ENCODE measurements at regions not wholly inside any gene's neighbourhood (a gene's known extent, or its start where the extent isn't known, plus 50 kb on each side); places are given as distances from the start of the nearest gene placed in this dataset.

GRCh38 chr11:131203040-131203439 lies 167.4 kb upstream of the NTM start:
- no peaks in the 10 kb centered on the region for H3K36me3 ChIP-seq
- no peak overlapping the region for H3K27ac ChIP-seq
- H3K9me3 ChIP-seq, result no peaks in the 10 kb centered on the region
- H3K4me1 ChIP-seq (replicated peaks), result no peaks in the 10 kb centered on the region
- no peak overlapping the region for H3K4me3 ChIP-seq
- intact Hi-C loops (cut with DNase I), result no loop called here
- no peaks in the 10 kb centered on the region for H3K27me3 ChIP-seq (replicated peaks; ENCODE audit: insufficient read depth)
- 19% methylated on average over 1 of the region's 1 CpG for WGBS
- DNase-seq (ENCODE audit: low spot score), result no peak
- TF ChIP-seq POLR2AphosphoS5 (IDR thresholded peaks at IDR 0.05) (no peak), POLR2A (IDR thresholded peaks at IDR 0.05) (no peak), CTCF (IDR thresholded peaks at IDR 0.05) (no peak)

- Histone ChIP-seq H3K27me3 (replicated peaks; ENCODE audit: insufficient read depth) (no peaks in the 10 kb centered on the region), H3K4me3 (no peak overlapping the region), H3K4me1 (replicated peaks) (no peaks in the 10 kb centered on the region), H3K9me3 (no peaks in the 10 kb centered on the region), H3K27ac (no peak overlapping the region), H3K36me3 (no peaks in the 10 kb centered on the region)
- TF ChIP-seq POLR2A (IDR thresholded peaks at IDR 0.05), result no peak
- TF ChIP-seq POLR2AphosphoS5 (IDR thresholded peaks at IDR 0.05), result no peak
- no peak for TF ChIP-seq CTCF (IDR thresholded peaks at IDR 0.05)
- intact Hi-C loops (cut with DNase I), result no loop called here
- 94% methylated on average over 10 of the region's 10 CpGs for WGBS
- DNase-seq (ENCODE audit: low spot score), result no peak
Measured at GRCh38 chr11:131204282-131204681, 166.1 kb upstream of the NTM start.

GRCh38 chr11:131204765-131205380 lies 165.5 kb upstream of the NTM start:
- no peak for TF ChIP-seq POLR2AphosphoS5 (IDR thresholded peaks at IDR 0.05)
- no peak for TF ChIP-seq POLR2A (IDR thresholded peaks at IDR 0.05)
- no peak for TF ChIP-seq CTCF (IDR thresholded peaks at IDR 0.05)
- intact Hi-C loops (cut with DNase I), result no loop called here
- H3K4me3 ChIP-seq, result no peak overlapping the region
- WGBS, result 40% methylated on average over 11 of the region's 11 CpGs
- H3K27ac ChIP-seq, result no peak overlapping the region
- no peak for DNase-seq (ENCODE audit: low spot score)
- H3K27me3 ChIP-seq (replicated peaks; ENCODE audit: insufficient read depth), result no peaks in the 10 kb centered on the region
- H3K9me3 ChIP-seq, result no peaks in the 10 kb centered on the region
- H3K36me3 ChIP-seq, result no peaks in the 10 kb centered on the region
- H3K4me1 ChIP-seq (replicated peaks), result no peaks in the 10 kb centered on the region

GRCh38 chr11:131206671-131207070 lies 163.7 kb upstream of the NTM start:
- intact Hi-C loops (cut with DNase I), result no loop called here
- Histone ChIP-seq H3K27ac (no peak overlapping the region), H3K9me3 (no peaks in the 10 kb centered on the region), H3K36me3 (no peaks in the 10 kb centered on the region), H3K27me3 (replicated peaks; ENCODE audit: insufficient read depth) (no peaks in the 10 kb centered on the region), H3K4me1 (replicated peaks) (no peaks in the 10 kb centered on the region), H3K4me3 (no peak overlapping the region)
- WGBS, result 61% methylated on average over 3 of the region's 3 CpGs
- TF ChIP-seq POLR2A (IDR thresholded peaks at IDR 0.05), result no peak
- TF ChIP-seq CTCF (IDR thresholded peaks at IDR 0.05), result no peak
- TF ChIP-seq POLR2AphosphoS5 (IDR thresholded peaks at IDR 0.05), result no peak
- no peak for DNase-seq (ENCODE audit: low spot score)

GRCh38 chr11:131207901-131208300 lies 162.5 kb upstream of the NTM start:
- Histone ChIP-seq H3K9me3 (no peaks in the 10 kb centered on the region), H3K27ac (no peak overlapping the region), H3K4me1 (replicated peaks) (no peaks in the 10 kb centered on the region), H3K36me3 (no peaks in the 10 kb centered on the region), H3K4me3 (no peak overlapping the region), H3K27me3 (replicated peaks; ENCODE audit: insufficient read depth) (no peaks in the 10 kb centered on the region)
- no peak for DNase-seq (ENCODE audit: low spot score)
- WGBS, result 93% methylated on average over 6 of the region's 6 CpGs
- intact Hi-C loops (cut with DNase I), result no loop called here
- TF ChIP-seq POLR2A (IDR thresholded peaks at IDR 0.05) (no peak), CTCF (IDR thresholded peaks at IDR 0.05) (no peak), POLR2AphosphoS5 (IDR thresholded peaks at IDR 0.05) (no peak)

Measured in prostate gland (tissue), 2 donors.